ENCODE measurements at regions not wholly inside any gene's neighbourhood (a gene's known extent, or its start where the extent isn't known, plus 50 kb on each side); places are given as distances from the start of the nearest gene placed in this dataset.

- Histone ChIP-seq H3K27me3 (ENCODE audit: insufficient read depth, low read length, poor library complexity, severe bottlenecking) (no peaks in the 10 kb centered on the region), H3K4me2 (ENCODE audit: low read depth, low read length, poor library complexity, severe bottlenecking) (no peak overlapping the region), H4K20me1 (ENCODE audit: insufficient read depth, low read length, poor library complexity, severe bottlenecking) (no peaks in the 10 kb centered on the region), H3F3A (ENCODE audit: low read depth) (no peaks in the 10 kb centered on the region), H3K9me2 (replicated peaks; ENCODE audit: low read depth, low read length) (no peaks in the 10 kb centered on the region), H2AFZ (ENCODE audit: low read length) (no peak overlapping the region), H3K4me3 (ENCODE audit: low read length, poor library complexity, severe bottlenecking) (no peak overlapping the region), H3K9me3 (ENCODE audit: insufficient read depth, low read depth, low read length) (peaks cover 6% of the 10 kb centered on the region; the same call in 1 of the 2 replicates), H3K36me3 (ENCODE audit: insufficient read depth, low read length) (no peaks in the 10 kb centered on the region), H3K9ac (ENCODE audit: low read depth, low read length, poor library complexity, severe bottlenecking) (no peak overlapping the region), H3K79me2 (ENCODE audit: insufficient read depth, low read length) (no peaks in the 10 kb centered on the region), H3K4me1 (ENCODE audit: insufficient read depth, low read length, poor library complexity, severe bottlenecking) (peaks cover 4% of the 10 kb centered on the region)
- TF ChIP-seq EZH2phosphoT487 (IDR thresholded peaks at IDR 0.05; ENCODE audit: borderline replicate concordance): no peak
- TF ChIP-seq CTCF (conservative IDR thresholded peaks at IDR 0.05; ENCODE audit: low read length): no peak
Measured at GRCh38 chr21:35179990-35180540, 131.0 kb upstream of the RUNX1 start.

- Histone ChIP-seq H3F3A (ENCODE audit: low read depth) (no peaks in the 10 kb centered on the region), H3K9me3 (ENCODE audit: insufficient read depth, low read depth, low read length) (peaks cover 7% of the 10 kb centered on the region; the same call in 1 of the 2 replicates), H3K4me1 (ENCODE audit: insufficient read depth, low read length, poor library complexity, severe bottlenecking) (peaks cover 4% of the 10 kb centered on the region), H3K4me3 (ENCODE audit: low read length, poor library complexity, severe bottlenecking) (no peak overlapping the region), H4K20me1 (ENCODE audit: insufficient read depth, low read length, poor library complexity, severe bottlenecking) (no peaks in the 10 kb centered on the region), H2AFZ (ENCODE audit: low read length) (no peak overlapping the region), H3K27me3 (ENCODE audit: insufficient read depth, low read length, poor library complexity, severe bottlenecking) (no peaks in the 10 kb centered on the region), H3K4me2 (ENCODE audit: low read depth, low read length, poor library complexity, severe bottlenecking) (no peak overlapping the region), H3K9me2 (replicated peaks; ENCODE audit: low read depth, low read length) (no peaks in the 10 kb centered on the region), H3K9ac (ENCODE audit: low read depth, low read length, poor library complexity, severe bottlenecking) (no peak overlapping the region), H3K36me3 (ENCODE audit: insufficient read depth, low read length) (no peaks in the 10 kb centered on the region), H3K79me2 (ENCODE audit: insufficient read depth, low read length) (no peaks in the 10 kb centered on the region)
- TF ChIP-seq EZH2phosphoT487 (IDR thresholded peaks at IDR 0.05; ENCODE audit: borderline replicate concordance): no peak
- TF ChIP-seq CTCF (conservative IDR thresholded peaks at IDR 0.05; ENCODE audit: low read length): no peak
Measured at GRCh38 chr21:35178827-35179226, 129.7 kb upstream of the RUNX1 start.

GRCh38 chr21:35178098-35178497 lies 129.0 kb upstream of the RUNX1 start:
- Histone ChIP-seq H3K4me3 (ENCODE audit: low read length, poor library complexity, severe bottlenecking) (no peak overlapping the region), H3F3A (ENCODE audit: low read depth) (no peaks in the 10 kb centered on the region), H3K9me2 (replicated peaks; ENCODE audit: low read depth, low read length) (no peaks in the 10 kb centered on the region), H2AFZ (ENCODE audit: low read length) (no peak overlapping the region), H3K9me3 (ENCODE audit: insufficient read depth, low read depth, low read length) (peaks cover 7% of the 10 kb centered on the region; the same call in 1 of the 2 replicates), H3K4me1 (ENCODE audit: insufficient read depth, low read length, poor library complexity, severe bottlenecking) (peaks cover 5% of the 10 kb centered on the region), H3K27me3 (ENCODE audit: insufficient read depth, low read length, poor library complexity, severe bottlenecking) (no peaks in the 10 kb centered on the region), H3K36me3 (ENCODE audit: insufficient read depth, low read length) (no peaks in the 10 kb centered on the region), H4K20me1 (ENCODE audit: insufficient read depth, low read length, poor library complexity, severe bottlenecking) (no peaks in the 10 kb centered on the region), H3K4me2 (ENCODE audit: low read depth, low read length, poor library complexity, severe bottlenecking) (no peak overlapping the region), H3K9ac (ENCODE audit: low read depth, low read length, poor library complexity, severe bottlenecking) (no peak overlapping the region), H3K79me2 (ENCODE audit: insufficient read depth, low read length) (no peaks in the 10 kb centered on the region)
- TF ChIP-seq EZH2phosphoT487 (IDR thresholded peaks at IDR 0.05; ENCODE audit: borderline replicate concordance) (no peak), CTCF (conservative IDR thresholded peaks at IDR 0.05; ENCODE audit: low read length) (no peak)
